H1 (cell line): ENCODE measurements at regions not wholly inside any gene's neighbourhood (a gene's known extent, or its start where the extent isn't known, plus 50 kb on each side); places are given as distances from the start of the nearest gene placed in this dataset.

ENCODE experiments used
- CTCF ChIA-PET: fragments of 300-600 bp; sonication (Branson Sonifier 250); formaldehyde crosslinking; loops from one replicate; lab custom pipeline; 2021; ENCODE audit not compliant: partially characterized antibody; lab: Charles Lee
- POLR2A ChIA-PET: fragments of 300-600 bp; sonication (Branson Sonifier 250); formaldehyde crosslinking; loops from one replicate; lab custom pipeline; 2021; ENCODE audit warnings: inconsistent platforms; ENCODE audit not compliant: partially characterized antibody; lab: Charles Lee
- DNase-seq, 2 experiments: peaks; one replicate each; pipeline versions ENCODE4 v3.0.0 to v3.0.0-alpha.2; 2010 to 2022; ENCODE audit warnings: low spot score in 2 of 2, low read depth in 1 of 2, mixed read lengths in 1 of 2
- FAIRE-seq: peaks from 2 replicates; lab custom pipeline; 2011; peaks lifted over from hg19 to GRCh38; lab: Jason Lieb, UNC
- H2AFZ ChIP-seq: 2 replicates; pipeline ENCODE4 v1.8.1; 2012; ENCODE audit warnings: low read length, inconsistent platforms
- H2AK5ac ChIP-seq: 2 replicates; pipeline ENCODE4 v1.6.1; 2013; ENCODE audit warnings: low read depth, low read length
- H2BK120ac ChIP-seq: replicated peaks from 2 replicates; pipeline ENCODE3; 2013; ENCODE audit warnings: low read depth, low read length, inconsistent platforms
- H2BK12ac ChIP-seq: 2 replicates; pipeline ENCODE4 v1.6.1; 2013; ENCODE audit warnings: low read depth, low read length
- H2BK15ac ChIP-seq: 2 replicates; pipeline ENCODE4 v1.6.1; 2013; ENCODE audit warnings: low read length
- H2BK20ac ChIP-seq: 2 replicates; pipeline ENCODE4 v1.6.1; 2013; ENCODE audit warnings: low read length
- H2BK5ac ChIP-seq: 2 replicates; pipeline ENCODE4 v1.6.1; 2013; ENCODE audit warnings: low read depth, low read length
- H3K14ac ChIP-seq: 2 replicates; pipeline ENCODE4 v1.6.1; 2013; ENCODE audit warnings: inconsistent platforms; ENCODE audit not compliant: insufficient read length
- H3K18ac ChIP-seq: 2 replicates; pipeline ENCODE4 v1.6.1; 2013; ENCODE audit warnings: low read length; ENCODE audit errors: extremely low read depth
- H3K23ac ChIP-seq: 2 replicates; pipeline ENCODE4 v1.6.1; 2013; ENCODE audit warnings: inconsistent platforms; ENCODE audit not compliant: insufficient read length
- H3K23me2 ChIP-seq: 2 replicates; pipeline ENCODE4 v1.6.1; 2013; ENCODE audit warnings: low read depth, low read length
- H3K27ac ChIP-seq: 2 replicates; pipeline ENCODE4 v1.6.1; 2011; ENCODE audit warnings: low read depth, low read length, inconsistent platforms
- H3K27me3 ChIP-seq, 4 experiments: replicated peaks in 1 of 4; 1 replicate in 1 of 4; 2 replicates in 3 of 4; pipeline versions ENCODE4 v1.6.1 to v1.8.1; 2011 to 2013; ENCODE audit warnings: low read length in 3 of 4, mild to moderate bottlenecking in 3 of 4, inconsistent platforms in 2 of 4, mixed read lengths in 2 of 4, moderate library complexity in 1 of 4; ENCODE audit not compliant: control insufficient read depth in 3 of 4, insufficient read depth in 3 of 4; ENCODE audit errors: extremely low read depth in 1 of 4
- H3K36me3 ChIP-seq, 4 experiments: 2 replicates each; pipeline versions ENCODE4 v1.6.1 to v1.8.1; 2011 to 2013; ENCODE audit warnings: mild to moderate bottlenecking in 4 of 4, low read length in 3 of 4, moderate library complexity in 2 of 4, control low read depth in 1 of 4, inconsistent platforms in 1 of 4; ENCODE audit not compliant: insufficient read depth in 4 of 4, control insufficient read depth in 2 of 4
- H3K4ac ChIP-seq: replicated peaks from 2 replicates; pipeline ENCODE3; 2013; ENCODE audit warnings: low read length, low read depth, mixed read lengths, inconsistent platforms; ENCODE audit not compliant: insufficient read length
- H3K4me1 ChIP-seq, 4 experiments: replicated peaks in 1 of 4; 1 replicate in 1 of 4; 2 replicates in 3 of 4; pipeline versions ENCODE4 v1.6.1 to v1.8.1; 2011 to 2013; ENCODE audit warnings: low read length in 3 of 4, inconsistent platforms in 2 of 4, mixed read lengths in 1 of 4; ENCODE audit not compliant: insufficient read depth in 4 of 4, control insufficient read depth in 3 of 4
- H3K4me2 ChIP-seq, 2 experiments: 2 replicates each; pipeline versions ENCODE4 v1.6.1 to v1.8.1; 2011 to 2013; ENCODE audit warnings: low read depth in 2 of 2, low read length in 2 of 2, control low read depth in 1 of 2, inconsistent platforms in 1 of 2, mild to moderate bottlenecking in 1 of 2; ENCODE audit not compliant: insufficient read depth in 1 of 2
- H3K4me3 ChIP-seq, 4 experiments: fragments of 200-600, 300-600 bp in 1 of 4; sonication (generic), shearing (Covaris generic), sonication (Bioruptor Twin) in 1 of 4; 2 replicates each; pipeline versions ENCODE4 v1.5.1 to v1.8.1; 2011 to 2016; ENCODE audit warnings: low read length in 4 of 4, low read depth in 3 of 4, control low read depth in 2 of 4, inconsistent platforms in 2 of 4, mild to moderate bottlenecking in 2 of 4, mixed read lengths in 1 of 4, moderate library complexity in 1 of 4; ENCODE audit not compliant: insufficient read depth in 2 of 4; ENCODE audit errors: extremely low read depth in 1 of 4
- H3K56ac ChIP-seq: replicated peaks from 2 replicates; pipeline ENCODE3; 2013; ENCODE audit warnings: low read depth, mild to moderate bottlenecking, mixed read lengths, low read length, inconsistent platforms; ENCODE audit not compliant: insufficient read length
- H3K79me1 ChIP-seq: 2 replicates; pipeline ENCODE4 v1.6.1; 2013; ENCODE audit warnings: low read depth, low read length, control low read depth
- H3K79me2 ChIP-seq, 2 experiments: 2 replicates each; pipeline versions ENCODE4 v1.6.1 to v1.8.1; 2012 to 2013; ENCODE audit warnings: low read length in 2 of 2, mild to moderate bottlenecking in 2 of 2, inconsistent platforms in 1 of 2; ENCODE audit not compliant: insufficient read depth in 2 of 2, control insufficient read depth in 1 of 2
- H3K9ac ChIP-seq, 4 experiments: replicated peaks in 1 of 4; 1 replicate in 1 of 4; 2 replicates in 3 of 4; pipeline versions ENCODE4 v1.6.1 to v1.8.1; 2011 to 2013; ENCODE audit warnings: low read depth in 3 of 4, low read length in 3 of 4, control low read depth in 2 of 4, mild to moderate bottlenecking in 2 of 4, moderate library complexity in 2 of 4, inconsistent platforms in 1 of 4; ENCODE audit errors: extremely low read depth in 1 of 4
- H3K9me3 ChIP-seq, 2 experiments: 2 replicates each; pipeline versions ENCODE4 v1.6.1 to v1.8.1; 2012 to 2013; ENCODE audit warnings: mild to moderate bottlenecking in 2 of 2, moderate library complexity in 2 of 2, control low read depth in 1 of 2, inconsistent platforms in 1 of 2, low read depth in 1 of 2, low read length in 1 of 2, mixed read lengths in 1 of 2; ENCODE audit not compliant: insufficient read depth in 2 of 2
- H4K20me1 ChIP-seq, 2 experiments: replicated peaks in 1 of 2; 2 replicates each; pipeline versions ENCODE3 to v1.8.1; 2011 to 2013; ENCODE audit warnings: inconsistent platforms in 2 of 2, low read length in 2 of 2, mild to moderate bottlenecking in 1 of 2; ENCODE audit not compliant: insufficient read depth in 2 of 2, control insufficient read depth in 1 of 2
- H4K5ac ChIP-seq: 2 replicates; pipeline ENCODE4 v1.6.1; 2013; ENCODE audit warnings: low read length, low read depth, mixed read lengths, inconsistent platforms; ENCODE audit not compliant: insufficient read length
- H4K8ac ChIP-seq: 2 replicates; pipeline ENCODE4 v1.8.0; 2013; ENCODE audit warnings: mild to moderate bottlenecking, moderate library complexity, low read length, inconsistent platforms; ENCODE audit not compliant: insufficient read depth; ENCODE audit errors: extremely low read depth
- H4K91ac ChIP-seq: replicated peaks from 2 replicates; pipeline ENCODE3; 2013; ENCODE audit warnings: low read length, mixed read lengths, inconsistent platforms; ENCODE audit not compliant: insufficient read length
- CBX8 ChIP-seq: fragments of 300-800, 300-1000 bp; sonication (generic); IDR thresholded peaks from 2 replicates; pipeline ENCODE4 v1.7.1; 2016; ENCODE audit warnings: low read depth, low read length, borderline replicate concordance
- CHD1 ChIP-seq: IDR thresholded peaks from 2 replicates; pipeline ENCODE4 v1.6.1; 2012; ENCODE audit warnings: low read depth, low read length, improper control_type of control experiment
- EP300 ChIP-seq, 2 experiments: IDR thresholded peaks; 1 replicate in 1 of 2; 2 replicates in 1 of 2; pipeline ENCODE4 v1.6.1; 2011 to 2012; ENCODE audit warnings: low read depth in 2 of 2, low read length in 2 of 2, mild to moderate bottlenecking in 2 of 2, borderline replicate concordance in 1 of 2, inconsistent platforms in 1 of 2, moderate library complexity in 1 of 2
- HDAC2 ChIP-seq, 2 experiments: fragments of 300-600 bp in 1 of 2; sonication (generic) in 1 of 2; IDR thresholded peaks; 2 replicates each; pipeline ENCODE4 v1.6.1; 2011 to 2012; ENCODE audit warnings: low read depth in 2 of 2, low read length in 2 of 2, mild to moderate bottlenecking in 2 of 2, moderate library complexity in 2 of 2, borderline replicate concordance in 1 of 2, inconsistent platforms in 1 of 2
- JUN ChIP-seq: IDR thresholded peaks from 2 replicates; pipeline ENCODE4 v1.6.1; 2011; ENCODE audit warnings: low read depth, mild to moderate bottlenecking, improper control_type of control experiment, low read length
- KDM1A ChIP-seq: fragments of 200-600, 300-600 bp; sonication (generic); IDR thresholded peaks from 2 replicates; pipeline ENCODE4 v1.7.1; 2016; ENCODE audit warnings: mild to moderate bottlenecking, low read length, borderline replicate concordance
- KDM5A ChIP-seq: fragments of 200-600 bp; IDR thresholded peaks from 2 replicates; pipeline ENCODE4 v1.7.1; 2012; ENCODE audit warnings: mild to moderate bottlenecking, low read length, inconsistent platforms, mixed read lengths
- NRF1 ChIP-seq: IDR thresholded peaks from 2 replicates; pipeline ENCODE4 v1.6.1; 2011; ENCODE audit warnings: mild to moderate bottlenecking, low read depth, low read length, improper control_type of control experiment
- RXRA ChIP-seq: IDR thresholded peaks from 2 replicates; pipeline ENCODE4 v1.6.1; 2011; ENCODE audit warnings: low read depth, mild to moderate bottlenecking, low read length, moderate library complexity; ENCODE audit not compliant: insufficient read depth
- SP4 ChIP-seq: IDR thresholded peaks from 2 replicates; pipeline ENCODE4 v1.6.1; 2012; ENCODE audit warnings: low read length, inconsistent platforms
- SUZ12 ChIP-seq: fragments of 200-600 bp; sonication (generic); IDR thresholded peaks from 2 replicates; pipeline ENCODE4 v1.6.1; 2012; ENCODE audit warnings: mild to moderate bottlenecking, inconsistent platforms, low read length, moderate library complexity, mixed read lengths
- TAF1 ChIP-seq: IDR thresholded peaks from 2 replicates; pipeline ENCODE4 v1.6.1; 2011; ENCODE audit warnings: mild to moderate bottlenecking, low read depth, low read length
- USF2 ChIP-seq: IDR thresholded peaks from 2 replicates; pipeline ENCODE4 v1.6.1; 2011; ENCODE audit warnings: low read length, improper control_type of control experiment
- YY1 ChIP-seq: IDR thresholded peaks from 2 replicates; pipeline ENCODE4 v1.6.1; 2011; ENCODE audit warnings: low read depth, mild to moderate bottlenecking, low read length
- WGBS, 2 experiments: shearing (Covaris generic) in 1 of 2; methylation state at CpG; one replicate each; pipeline versions ENCODE4 v1.1.6 to v1.1.7; 2013 to 2015; ENCODE audit warnings: low lambda C conversion rate in 2 of 2, mixed read lengths in 2 of 2, inconsistent platforms in 1 of 2, low coverage in 1 of 2, missing lambda C conversion rate in 1 of 2; ENCODE audit not compliant: insufficient replicate concordance in 2 of 2, insufficient coverage in 1 of 2, insufficient read length in 1 of 2; ENCODE audit errors: extremely low coverage in 1 of 2, missing lambda C conversion rate in 1 of 2; 5-methylcytosine and 5-hydroxymethylcytosine counted together

GRCh38 chr3:110393941-110394340 is 677.7 kb upstream of the NECTIN3 start:
- H3K18ac ChIP-seq, result no peak overlapping the region
- no peaks in the 10 kb centered on the region; a peak in 1 of 4 replicates for H3K9me3 ChIP-seq
- no peak for FAIRE-seq
- no peaks in the 10 kb centered on the region for H4K20me1 ChIP-seq
- no peak overlapping the region for H4K8ac ChIP-seq
- no peaks in the 10 kb centered on the region for H3K79me1 ChIP-seq
- no peak overlapping the region for H2BK20ac ChIP-seq
- no peak overlapping the region for H3K23ac ChIP-seq
- POLR2A ChIA-PET, result no interaction called here
- H2BK5ac ChIP-seq, result no peak overlapping the region
- no peak overlapping the region for H2AK5ac ChIP-seq
- no peak overlapping the region for H3K56ac ChIP-seq
- H2BK15ac ChIP-seq, result no peak overlapping the region
- 65% methylated on average over 2 of the region's 2 CpGs; no CpG with 5 or more reads in 1 of the 2 experiments for WGBS, 2 experiments
- peaks cover 0 to 6% (median 3%) of the 10 kb centered on the region in 4 experiments; a peak in 4 of 7 replicates for H3K4me1 ChIP-seq
- H3K27me3 ChIP-seq, result no peaks in the 10 kb centered on the region
- H2BK12ac ChIP-seq, result no peak overlapping the region
- TF ChIP-seq EP300 (IDR thresholded peaks at IDR 0.05; ENCODE audit: borderline replicate concordance in 1 of 2, low read depth in 2 of 2, low read length in 2 of 2), result no peak
- TF ChIP-seq YY1, result no peak
- no peak for TF ChIP-seq SUZ12
- TF ChIP-seq JUN, result no peak
- no peak for TF ChIP-seq RXRA
- no peak for TF ChIP-seq SP4
- no peak for TF ChIP-seq CHD1
- TF ChIP-seq KDM1A, result no peak
- TF ChIP-seq HDAC2 (IDR thresholded peaks at IDR 0.05; ENCODE audit: borderline replicate concordance in 1 of 2, low read depth in 2 of 2, low read length in 2 of 2), result no peak
- TF ChIP-seq TAF1, result no peak
- no peak for TF ChIP-seq KDM5A
- TF ChIP-seq CBX8, result no peak
- TF ChIP-seq NRF1, result no peak
- TF ChIP-seq USF2, result no peak
- no peak overlapping the region for H3K4me2 ChIP-seq
- H3K9ac ChIP-seq, result no peak overlapping the region
- H2BK120ac ChIP-seq, result no peak overlapping the region
- H3K36me3 ChIP-seq, result no peaks in the 10 kb centered on the region
- CTCF ChIA-PET, result no interaction called here
- peak overlapping the region; percentile 10; the same call in 1 of the 2 replicates for H2AFZ ChIP-seq
- H3K23me2 ChIP-seq, result no peaks in the 10 kb centered on the region
- H3K4ac ChIP-seq, result no peak overlapping the region
- no peak overlapping the region for H3K27ac ChIP-seq
- H3K79me2 ChIP-seq, result no peaks in the 10 kb centered on the region
- H3K14ac ChIP-seq, result no peak overlapping the region
- no peak overlapping the region for H4K91ac ChIP-seq
- no peak overlapping the region for H4K5ac ChIP-seq
- no peak overlapping the region for H3K4me3 ChIP-seq
- no peak for DNase-seq
